ENCODE measurements at regions not wholly inside any gene's neighbourhood (a gene's known extent, or its start where the extent isn't known, plus 50 kb on each side); places are given as distances from the start of the nearest gene placed in this dataset.

GRCh38 chr11:95608093-95608492 is 181.5 kb downstream of the FAM76B start:
- Histone ChIP-seq H3K9ac (no peak overlapping the region), H3K9me2 (no peaks in the 10 kb centered on the region), H3K4me3 (ENCODE audit: low read depth in 2 of 2, low read length in 1 of 2) (no peak overlapping the region), H3F3A (replicated peaks; ENCODE audit: insufficient read depth) (no peaks in the 10 kb centered on the region), H3K27ac (ENCODE audit: low read depth in 2 of 2, low read length in 1 of 2) (no peak overlapping the region), H3K79me2 (ENCODE audit: insufficient read depth) (no peaks in the 10 kb centered on the region), H3K27me3 (ENCODE audit: insufficient read depth) (no peaks in the 10 kb centered on the region), H3K36me3 (replicated peaks in 1 of 2; ENCODE audit: control insufficient read depth in 1 of 2, insufficient read depth in 2 of 2, low read length in 1 of 2) (no peaks in the 10 kb centered on the region), H3K4me1 (ENCODE audit: control insufficient read depth in 1 of 2, insufficient read depth in 2 of 2, low read depth in 1 of 2, low read length in 1 of 2) (no peaks in the 10 kb centered on the region), H3K9me3 (no peaks in the 10 kb centered on the region), H3K4me2 (no peak overlapping the region), H2AFZ (ENCODE audit: low read depth) (no peak overlapping the region), H4K20me1 (ENCODE audit: insufficient read depth) (no peaks in the 10 kb centered on the region)
- ChIA-PET CTCF (interaction anchor here (1.2 to 1.5 kb wide), 2 partner anchors 17 to 118 kb away, joined by 3 read pairs; no protein-coding TSS in a partner anchor), POLR2A (no interaction called here)
- DNase-seq = no peak
- WGBS (ENCODE audit: low lambda C conversion rate) = 77% methylated on average over 1 of the region's 1 CpG
- TF ChIP-seq RFX5 (IDR thresholded peaks at IDR 0.05; ENCODE audit: low read length) = no peak
- no peak for TF ChIP-seq EZH2phosphoT487 (IDR thresholded peaks at IDR 0.05; ENCODE audit: borderline replicate concordance, low read depth)
- no peak for TF ChIP-seq USF2 (IDR thresholded peaks at IDR 0.05; ENCODE audit: borderline replicate concordance, low read depth, low read length)
- TF ChIP-seq GATA2 (CRISPR knock-in tag; IDR thresholded peaks at IDR 0.05) = no peak
- no peak for TF ChIP-seq RCOR1 (IDR thresholded peaks at IDR 0.05; ENCODE audit: low read length)
- no peak for TF ChIP-seq REST (IDR thresholded peaks at IDR 0.05; ENCODE audit: low read depth, low read length)
- TF ChIP-seq TEAD4 (IDR thresholded peaks at IDR 0.05; ENCODE audit: borderline replicate concordance, insufficient read depth) = no peak
- TF ChIP-seq RXRA (IDR thresholded peaks at IDR 0.05; ENCODE audit: borderline replicate concordance, low read depth) = no peak
- TF ChIP-seq MAX (IDR thresholded peaks at IDR 0.05; ENCODE audit: low read depth) = no peak
- TF ChIP-seq PBX3 (IDR thresholded peaks at IDR 0.05) = no peak
- TF ChIP-seq YY1 (IDR thresholded peaks at IDR 0.05; ENCODE audit: low read depth) = no peak
- no peak for TF ChIP-seq SIN3A (IDR thresholded peaks at IDR 0.05; ENCODE audit: borderline replicate concordance, low read depth, low read length)
- no peak for TF ChIP-seq FOXM1 (IDR thresholded peaks at IDR 0.05; ENCODE audit: low read depth)
